Transverse colon (tissue), 4 donors: ENCODE measurements at regions not wholly inside any gene's neighbourhood (a gene's known extent, or its start where the extent isn't known, plus 50 kb on each side); places are given as distances from the start of the nearest gene placed in this dataset.

Source experiments
- DNase-seq: peaks from one replicate; pipeline ENCODE4 v3.0.0-alpha.2; 2019
- H3K27ac ChIP-seq, 4 donors: fragments of 200-600 bp; sonication (generic); 2 replicates each; pipeline ENCODE4 v1.5.1; 2016 to 2018; ENCODE audit warnings: inconsistent platforms in 4 of 4
- H3K27me3 ChIP-seq: fragments of 200-600 bp; sonication (generic); 2 replicates; pipeline ENCODE4 v1.5.1; 2017; ENCODE audit warnings: inconsistent platforms
- H3K36me3 ChIP-seq, 4 donors: fragments of 200-600 bp; sonication (generic); 2 replicates each; pipeline ENCODE4 v1.5.1; 2017 to 2019; ENCODE audit warnings: inconsistent platforms in 4 of 4
- H3K4me1 ChIP-seq, 4 donors: fragments of 200-600 bp; sonication (generic); 2 replicates each; pipeline ENCODE4 v1.5.1; 2017 to 2020; ENCODE audit warnings: inconsistent platforms in 4 of 4
- H3K4me3 ChIP-seq, 4 donors: fragments of 200-600 bp; sonication (generic); 1 replicate in 1 of 4; 2 replicates in 3 of 4; pipeline versions ENCODE4 v1.5.1 to v1.6.1; 2017 to 2019; ENCODE audit warnings: inconsistent platforms in 4 of 4
- H3K9me3 ChIP-seq, 2 donors: fragments of 200-600 bp; sonication (generic); 2 replicates each; pipeline ENCODE4 v1.5.1; 2017 to 2019; ENCODE audit warnings: inconsistent platforms in 2 of 2
- EP300 ChIP-seq: sonication (generic); formaldehyde crosslinking; IDR thresholded peaks from one replicate; pipeline ENCODE4 v1.6.1; 2017; ENCODE audit warnings: antibody characterized with exemption, low read depth
- POLR2A ChIP-seq: fragments of 450-650 bp; IDR thresholded peaks from one replicate; pipeline ENCODE4 v1.6.1; 2016; ENCODE audit warnings: antibody characterized with exemption, mild to moderate bottlenecking, moderate library complexity
- POLR2AphosphoS5 ChIP-seq, 3 donors: sonication (generic); formaldehyde crosslinking; IDR thresholded peaks; one replicate each; pipeline ENCODE4 v1.6.1; 2016; ENCODE audit warnings: antibody characterized with exemption in 3 of 3
- WGBS, 2 donors: methylation state at CpG; one replicate each; pipeline ENCODE4 v1.1.5; 2018; ENCODE audit warnings: low coverage in 1 of 2; 5-methylcytosine and 5-hydroxymethylcytosine counted together
- in situ Hi-C, 4 donors: fragments of 200-750 bp; cut with MboI; loops; one replicate each; pipeline versions ENCODE4 v1.15.0 to v1.15.1; 2017; ENCODE audit warnings: low sequenced_read_pairs in 3 of 4, low pct_ligation_motif_present in 1 of 4, low pct_unique_long_range_greater_than_20kb in 1 of 4
- intact Hi-C: fragments of 100-400 bp; cut with DNase I; formaldehyde crosslinking; loops from one replicate; pipeline ENCODE4 v1.15.1; 2023; ENCODE audit warnings: low total_unique reads
- TF ChIP-seq, protein P1 (sequence below), 5 experiments: fragments of 200-600 bp in 3 of 5; fragments of 450-650 bp in 2 of 5; sonication (generic) in 3 of 5; IDR thresholded peaks; 1 replicate in 2 of 5; 2 replicates in 3 of 5; pipeline ENCODE4 v1.5.1; 2016 to 2017; ENCODE audit warnings: antibody characterized with exemption in 5 of 5, inconsistent platforms in 3 of 5, mild to moderate bottlenecking in 2 of 5, moderate library complexity in 1 of 5

GRCh38 chr7:98771941-98772603, 97.7 kb downstream of the TMEM130 start:
- intact Hi-C loops (no loop called here), in situ Hi-C loops (no loop called here)
- Histone ChIP-seq H3K27me3 (no peaks in the 10 kb centered on the region), H3K27ac (no peak overlapping the region), H3K4me3 (no peak overlapping the region), H3K36me3 (no peaks in the 10 kb centered on the region), H3K4me1 (peaks cover 0 to 7% (median 0%) of the 10 kb centered on the region in 4 donors), H3K9me3 (no peaks in the 10 kb centered on the region)
- TF ChIP-seq, protein P1, sequence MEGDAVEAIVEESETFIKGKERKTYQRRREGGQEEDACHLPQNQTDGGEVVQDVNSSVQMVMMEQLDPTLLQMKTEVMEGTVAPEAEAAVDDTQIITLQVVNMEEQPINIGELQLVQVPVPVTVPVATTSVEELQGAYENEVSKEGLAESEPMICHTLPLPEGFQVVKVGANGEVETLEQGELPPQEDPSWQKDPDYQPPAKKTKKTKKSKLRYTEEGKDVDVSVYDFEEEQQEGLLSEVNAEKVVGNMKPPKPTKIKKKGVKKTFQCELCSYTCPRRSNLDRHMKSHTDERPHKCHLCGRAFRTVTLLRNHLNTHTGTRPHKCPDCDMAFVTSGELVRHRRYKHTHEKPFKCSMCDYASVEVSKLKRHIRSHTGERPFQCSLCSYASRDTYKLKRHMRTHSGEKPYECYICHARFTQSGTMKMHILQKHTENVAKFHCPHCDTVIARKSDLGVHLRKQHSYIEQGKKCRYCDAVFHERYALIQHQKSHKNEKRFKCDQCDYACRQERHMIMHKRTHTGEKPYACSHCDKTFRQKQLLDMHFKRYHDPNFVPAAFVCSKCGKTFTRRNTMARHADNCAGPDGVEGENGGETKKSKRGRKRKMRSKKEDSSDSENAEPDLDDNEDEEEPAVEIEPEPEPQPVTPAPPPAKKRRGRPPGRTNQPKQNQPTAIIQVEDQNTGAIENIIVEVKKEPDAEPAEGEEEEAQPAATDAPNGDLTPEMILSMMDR (IDR thresholded peaks at IDR 0.05): no peak
- TF ChIP-seq POLR2AphosphoS5 (IDR thresholded peaks at IDR 0.05): no peak
- no peak for TF ChIP-seq POLR2A
- TF ChIP-seq EP300: no peak
- no peak for DNase-seq
- WGBS, 2 donors: 44 to 54% methylated on average over 5 to 22 of the region's 22 CpGs

DNA sequence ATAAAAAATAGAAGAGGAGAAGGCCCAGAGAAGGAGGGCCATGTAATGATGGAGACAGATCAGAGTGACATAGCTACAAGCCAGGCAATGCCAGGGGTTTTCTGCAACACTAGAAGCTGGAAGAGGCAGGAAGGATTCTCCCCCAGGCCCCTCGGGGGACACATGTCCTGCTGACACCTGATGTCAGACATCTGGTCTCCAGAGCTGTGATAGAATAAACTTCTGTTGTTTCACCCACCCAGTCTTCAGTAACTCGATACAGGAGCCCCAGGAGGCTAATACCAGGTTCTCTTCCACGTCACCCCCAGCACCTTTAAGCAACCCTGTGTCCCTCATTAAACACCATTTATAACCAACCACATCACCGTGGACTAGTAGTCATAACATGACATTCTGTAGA, 94.9 kb downstream of the TMEM130 start:
- peaks cover 0 to 7% (median 0%) of the 10 kb centered on the region in 4 donors for H3K4me1 ChIP-seq
- no peak overlapping the region for H3K27ac ChIP-seq
- H3K27me3 ChIP-seq: no peaks in the 10 kb centered on the region
- no peaks in the 10 kb centered on the region for H3K36me3 ChIP-seq
- intact Hi-C loops: no loop called here
- in situ Hi-C loops: no loop called here
- no peak for DNase-seq
- no peak overlapping the region for H3K4me3 ChIP-seq
- 34 to 52% methylated on average over 4 of the region's 4 CpGs for WGBS, 2 donors
- TF ChIP-seq, protein P1 (IDR thresholded peaks at IDR 0.05): no peak
- TF ChIP-seq POLR2A: no peak
- TF ChIP-seq EP300: no peak
- TF ChIP-seq POLR2AphosphoS5 (IDR thresholded peaks at IDR 0.05): no peak
- no peaks in the 10 kb centered on the region for H3K9me3 ChIP-seq

- no peaks in the 10 kb centered on the region for H3K9me3 ChIP-seq
- peaks cover 0 to 2% (median 0%) of the 10 kb centered on the region in 4 donors for H3K4me1 ChIP-seq
- H3K27ac ChIP-seq: no peak overlapping the region
- no peaks in the 10 kb centered on the region for H3K36me3 ChIP-seq
- DNase-seq: no peak
- intact Hi-C loops (no loop called here), in situ Hi-C loops (no loop called here)
- H3K4me3 ChIP-seq: no peak overlapping the region
- TF ChIP-seq, protein P1 (IDR thresholded peaks at IDR 0.05): no peak
- no peak for TF ChIP-seq EP300
- no peaks in the 10 kb centered on the region for H3K27me3 ChIP-seq
- WGBS, 2 donors: 73 to 78% methylated on average over 3 to 9 of the region's 9 CpGs
Measured at GRCh38 chr7:98777051-98777450, 92.8 kb downstream of the TMEM130 start.

DNA sequence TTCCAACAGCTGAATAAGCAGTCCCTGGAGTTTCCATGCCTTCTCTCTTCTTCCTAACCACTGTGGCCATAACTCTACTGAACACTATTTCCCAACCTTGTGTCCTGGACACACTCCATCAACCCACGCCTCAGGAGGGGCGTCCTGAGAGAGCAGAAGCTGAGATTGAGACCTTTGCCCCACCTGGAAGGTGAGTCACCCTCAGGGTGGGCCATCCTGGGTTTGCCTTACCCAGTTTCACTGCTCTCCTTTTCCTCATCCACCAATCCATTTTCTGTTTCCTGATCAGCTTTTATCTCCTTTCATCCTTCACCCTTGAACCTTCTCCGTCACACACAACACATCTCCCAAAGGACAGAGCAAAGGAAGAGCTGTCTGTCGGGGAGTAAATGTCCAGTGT, 91.4 kb downstream of the TMEM130 start:
- intact Hi-C loops: no loop called here
- no peaks in the 10 kb centered on the region for H3K9me3 ChIP-seq
- no peaks in the 10 kb centered on the region for H3K4me1 ChIP-seq
- in situ Hi-C loops: no loop called here
- no peak overlapping the region for H3K27ac ChIP-seq
- H3K4me3 ChIP-seq: no peak overlapping the region
- DNase-seq: no peak
- TF ChIP-seq POLR2A (no peak), POLR2AphosphoS5 (IDR thresholded peaks at IDR 0.05) (no peak), EP300 (no peak)
- TF ChIP-seq, protein P1 (IDR thresholded peaks at IDR 0.05): no peak
- H3K36me3 ChIP-seq: no peaks in the 10 kb centered on the region
- H3K27me3 ChIP-seq: no peaks in the 10 kb centered on the region
- WGBS, 2 donors: 44 to 67% methylated on average over 1 to 4 of the region's 4 CpGs
